Endodermal cell (in vitro differentiated cells): ENCODE measurements at regions not wholly inside any gene's neighbourhood (a gene's known extent, or its start where the extent isn't known, plus 50 kb on each side); places are given as distances from the start of the nearest gene placed in this dataset.

ENCODE experiments used
- DNase-seq: peaks from one replicate; pipeline ENCODE4 v3.0.0-alpha.2; 2017
- H3K27ac ChIP-seq: 2 replicates; pipeline ENCODE4 v1.5.1; 2013; ENCODE audit warnings: mild to moderate bottlenecking, low read depth, low read length, moderate library complexity
- H3K27me3 ChIP-seq: 2 replicates; pipeline ENCODE4 v1.6.1; 2013; ENCODE audit warnings: mild to moderate bottlenecking, low read length, moderate library complexity; ENCODE audit not compliant: insufficient read depth, control insufficient read depth, poor library complexity, severe bottlenecking
- H3K36me3 ChIP-seq: 2 replicates; pipeline ENCODE4 v1.7.0; 2013; ENCODE audit warnings: mild to moderate bottlenecking, low read length, moderate library complexity; ENCODE audit not compliant: control insufficient read depth, insufficient read depth
- H3K4me1 ChIP-seq: one replicate; pipeline ENCODE4 v1.7.0; 2013; ENCODE audit warnings: low read length; ENCODE audit not compliant: control insufficient read depth, insufficient read depth
- H3K4me3 ChIP-seq: 2 replicates; pipeline ENCODE4 v1.5.1; 2013; ENCODE audit warnings: mild to moderate bottlenecking, low read length, moderate library complexity
- H3K9ac ChIP-seq: 2 replicates; pipeline ENCODE4 v1.6.1; 2013; ENCODE audit warnings: mild to moderate bottlenecking, low read length, moderate library complexity; ENCODE audit not compliant: poor library complexity, severe bottlenecking; ENCODE audit errors: extremely low read depth
- H3K9me3 ChIP-seq: 2 replicates; pipeline ENCODE4 v1.6.1; 2013; ENCODE audit warnings: mild to moderate bottlenecking, low read length, moderate library complexity; ENCODE audit not compliant: control insufficient read depth
- H3K27ac Mint-ChIP-seq: 2 replicates; pipeline ENCODE4 v1.8.0; 2020; ENCODE audit warnings: mixed read lengths
- H3K27me3 Mint-ChIP-seq: 2 replicates; pipeline ENCODE4 v1.8.0; 2021; ENCODE audit warnings: mild to moderate bottlenecking, mixed read lengths; ENCODE audit not compliant: insufficient read depth
- H3K36me3 Mint-ChIP-seq: 2 replicates; pipeline ENCODE4 v1.8.0; 2020; ENCODE audit warnings: low read depth, mixed read lengths
- H3K4me1 Mint-ChIP-seq: 2 replicates; pipeline ENCODE4 v1.8.0; 2020; ENCODE audit warnings: mixed read lengths
- H3K4me3 Mint-ChIP-seq: 2 replicates; pipeline ENCODE4 v1.8.0; 2020; ENCODE audit warnings: mild to moderate bottlenecking, moderate library complexity, mixed read lengths
- H3K9me3 Mint-ChIP-seq: 2 replicates; pipeline ENCODE4 v1.8.0; 2020; ENCODE audit warnings: mild to moderate bottlenecking, mixed read lengths
- WGBS, 2 experiments: methylation state at CpG; one replicate each; pipeline versions ENCODE4 v1.1.5 to v1.1.7; 2013; ENCODE audit warnings: missing lambda C conversion rate in 2 of 2, mixed read lengths in 1 of 2; ENCODE audit not compliant: insufficient coverage in 1 of 2, insufficient read length in 1 of 2; 5-methylcytosine and 5-hydroxymethylcytosine counted together
- TF ChIP-seq, protein P1 (sequence below): fragments of 200-600 bp; sonication (generic); conservative IDR thresholded peaks from 2 replicates; pipeline ENCODE4 v1.5.0; 2021; ENCODE audit warnings: antibody characterized with exemption, mild to moderate bottlenecking

- H3K4me3 ChIP-seq, result no peak overlapping the region
- no peaks in the 10 kb centered on the region for H3K4me1 Mint-ChIP-seq
- H3K27me3 Mint-ChIP-seq, result peaks cover 2% of the 10 kb centered on the region
- no peak for DNase-seq
- no peaks in the 10 kb centered on the region for H3K36me3 ChIP-seq
- no peaks in the 10 kb centered on the region for H3K27me3 ChIP-seq
- H3K9me3 Mint-ChIP-seq, result no peaks in the 10 kb centered on the region
- H3K27ac Mint-ChIP-seq, result no peak overlapping the region
- H3K4me1 ChIP-seq, result no peaks in the 10 kb centered on the region
- TF ChIP-seq, protein P1, sequence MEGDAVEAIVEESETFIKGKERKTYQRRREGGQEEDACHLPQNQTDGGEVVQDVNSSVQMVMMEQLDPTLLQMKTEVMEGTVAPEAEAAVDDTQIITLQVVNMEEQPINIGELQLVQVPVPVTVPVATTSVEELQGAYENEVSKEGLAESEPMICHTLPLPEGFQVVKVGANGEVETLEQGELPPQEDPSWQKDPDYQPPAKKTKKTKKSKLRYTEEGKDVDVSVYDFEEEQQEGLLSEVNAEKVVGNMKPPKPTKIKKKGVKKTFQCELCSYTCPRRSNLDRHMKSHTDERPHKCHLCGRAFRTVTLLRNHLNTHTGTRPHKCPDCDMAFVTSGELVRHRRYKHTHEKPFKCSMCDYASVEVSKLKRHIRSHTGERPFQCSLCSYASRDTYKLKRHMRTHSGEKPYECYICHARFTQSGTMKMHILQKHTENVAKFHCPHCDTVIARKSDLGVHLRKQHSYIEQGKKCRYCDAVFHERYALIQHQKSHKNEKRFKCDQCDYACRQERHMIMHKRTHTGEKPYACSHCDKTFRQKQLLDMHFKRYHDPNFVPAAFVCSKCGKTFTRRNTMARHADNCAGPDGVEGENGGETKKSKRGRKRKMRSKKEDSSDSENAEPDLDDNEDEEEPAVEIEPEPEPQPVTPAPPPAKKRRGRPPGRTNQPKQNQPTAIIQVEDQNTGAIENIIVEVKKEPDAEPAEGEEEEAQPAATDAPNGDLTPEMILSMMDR, result no peak
- no peak overlapping the region for H3K27ac ChIP-seq
- no peak overlapping the region for H3K4me3 Mint-ChIP-seq
- H3K9me3 ChIP-seq, result no peaks in the 10 kb centered on the region
- H3K36me3 Mint-ChIP-seq, result no peaks in the 10 kb centered on the region
- 100% methylated on average over 1 of the region's 2 CpGs; no CpG with 5 or more reads in 1 of the 2 experiments for WGBS, 2 experiments
- H3K9ac ChIP-seq, result no peak overlapping the region
Observed at GRCh38 chr2:144125751-144126150, 394.2 kb downstream of the ZEB2 start.

DNA sequence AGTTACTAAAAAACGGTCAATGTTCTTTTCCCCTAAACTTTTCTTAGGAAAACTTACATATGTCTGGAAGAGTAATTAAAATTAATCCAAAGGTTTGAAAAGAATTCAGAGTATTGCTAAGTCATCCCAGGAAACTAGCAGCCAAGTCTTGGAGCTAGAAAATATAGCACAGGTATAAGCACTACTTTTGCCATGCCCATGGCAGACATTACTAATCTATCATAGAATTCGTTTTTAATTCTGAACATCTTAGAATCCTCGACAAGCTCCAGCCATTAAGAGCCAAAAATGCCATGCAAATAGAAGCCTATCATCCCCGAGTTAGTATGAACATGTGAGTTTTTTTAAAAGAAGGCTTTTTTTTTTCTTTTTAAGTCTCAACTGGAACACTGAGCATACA lies 395.0 kb downstream of the ZEB2 start:
- Histone ChIP-seq H3K27me3 (no peaks in the 10 kb centered on the region), H3K9ac (no peak overlapping the region), H3K9me3 (no peaks in the 10 kb centered on the region), H3K4me1 (no peaks in the 10 kb centered on the region), H3K27ac (no peak overlapping the region), H3K36me3 (no peaks in the 10 kb centered on the region), H3K4me3 (no peak overlapping the region)
- Mint-ChIP-seq H3K36me3 (no peaks in the 10 kb centered on the region), H3K4me3 (no peak overlapping the region), H3K9me3 (no peaks in the 10 kb centered on the region), H3K27ac (no peak overlapping the region), H3K4me1 (no peaks in the 10 kb centered on the region), H3K27me3 (no peaks in the 10 kb centered on the region)
- DNase-seq, result no peak
- TF ChIP-seq, protein P1, result no peak
- WGBS, 2 experiments, result 93% methylated on average over 4 of the region's 4 CpGs; no CpG with 5 or more reads in 1 of the 2 experiments

- Mint-ChIP-seq H3K36me3 (peaks cover 4% of the 10 kb centered on the region), H3K27ac (no peak overlapping the region), H3K9me3 (no peaks in the 10 kb centered on the region), H3K4me3 (no peak overlapping the region), H3K4me1 (no peaks in the 10 kb centered on the region), H3K27me3 (no peaks in the 10 kb centered on the region)
- WGBS, 2 experiments, result 85 to 100% methylated on average over 1 to 3 of the region's 4 CpGs
- DNase-seq, result no peak
- H3K27me3 ChIP-seq, result no peaks in the 10 kb centered on the region
- TF ChIP-seq, protein P1, result no peak
- no peaks in the 10 kb centered on the region for H3K4me1 ChIP-seq
- no peaks in the 10 kb centered on the region for H3K9me3 ChIP-seq
- no peaks in the 10 kb centered on the region for H3K36me3 ChIP-seq
- no peak overlapping the region for H3K27ac ChIP-seq
- H3K9ac ChIP-seq, result no peak overlapping the region
- H3K4me3 ChIP-seq, result no peak overlapping the region
Observed at GRCh38 chr2:144120487-144120886, 399.4 kb downstream of the ZEB2 start.
